Cerebellar cortex (tissue), 1 donor: ENCODE measurements at regions not wholly inside any gene's neighbourhood (a gene's known extent, or its start where the extent isn't known, plus 50 kb on each side); places are given as distances from the start of the nearest gene placed in this dataset.

Experiments used
- DNase-seq: peaks from one replicate; pipeline ENCODE4 v3.0.0-alpha.2; 2015; ENCODE audit warnings: low spot score

DNA sequence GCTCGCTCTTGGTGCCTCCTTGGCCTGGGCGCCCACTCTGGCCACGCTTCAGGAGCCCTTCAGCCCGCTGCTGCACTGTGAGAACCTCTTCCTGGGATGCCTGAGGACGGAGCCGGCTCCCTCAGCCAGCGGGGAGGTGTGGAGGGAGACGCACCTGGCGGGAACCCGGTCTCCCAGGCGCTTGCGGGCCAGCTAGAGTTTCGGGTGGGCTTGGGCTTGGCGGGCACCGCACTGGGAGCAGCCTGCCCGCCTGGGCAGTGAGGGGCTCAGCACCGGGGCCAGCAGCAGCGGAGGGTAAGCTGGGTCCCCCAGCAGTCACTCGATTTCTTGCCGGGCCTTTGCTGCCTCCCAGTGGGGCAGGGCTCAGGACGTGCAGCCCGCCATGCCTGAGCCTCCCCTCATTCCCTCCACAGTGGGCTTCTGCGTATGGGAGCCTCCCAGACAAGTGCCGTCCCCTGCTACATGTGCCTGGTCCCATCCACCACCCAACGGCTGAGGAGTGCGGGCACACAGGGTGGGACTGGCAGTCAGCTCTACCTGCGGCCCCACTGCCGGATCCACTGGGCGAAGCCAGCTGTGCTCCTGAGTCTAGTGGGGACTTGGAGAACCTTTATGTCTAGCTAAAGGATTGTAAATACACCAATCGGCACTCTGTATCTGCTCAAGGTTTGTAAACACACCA, 708.7 kb downstream of the VGLL3 start:
- DNase-seq, result no peak

DNA sequence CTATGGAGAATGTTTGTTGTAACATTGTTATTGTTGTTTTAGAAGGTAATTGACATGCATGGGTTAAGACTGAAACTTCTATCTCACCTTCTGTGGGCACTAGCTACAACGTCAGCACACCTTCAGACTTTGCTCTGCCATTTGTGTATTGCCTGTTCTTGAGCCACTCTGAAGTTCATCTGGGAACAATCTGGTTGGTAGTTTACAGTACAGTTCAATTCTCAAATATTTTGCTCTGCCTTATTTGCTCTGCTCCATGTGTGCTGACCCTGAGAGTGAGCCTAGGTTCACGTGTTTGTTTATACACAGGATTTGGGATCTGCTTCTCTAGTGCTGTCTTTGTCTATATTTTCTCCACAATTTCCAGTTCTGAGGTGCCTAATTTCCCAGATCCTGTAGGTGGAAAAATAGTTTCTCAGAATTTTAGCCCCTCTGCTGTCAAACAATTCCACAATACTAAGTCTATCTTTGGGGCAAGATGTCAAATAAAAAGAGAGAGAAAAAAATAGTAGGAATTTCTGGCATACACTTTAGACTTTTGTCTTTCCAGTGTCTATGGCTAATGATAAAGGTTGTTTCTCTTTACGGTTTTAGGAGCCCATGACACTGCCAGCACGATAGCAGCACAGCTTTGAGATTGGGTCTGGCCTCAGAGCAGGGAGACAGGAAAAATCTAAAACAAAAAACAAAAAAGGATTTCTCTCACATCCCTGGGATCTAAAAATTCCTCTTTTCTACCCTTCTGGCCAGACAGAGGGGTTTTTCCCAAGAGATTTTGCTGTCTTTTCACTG, 721.4 kb downstream of the VGLL3 start:
- DNase-seq, result no peak

- no peak for DNase-seq
Measured at GRCh38 chr3:86257955-86258641, 732.9 kb downstream of the VGLL3 start.

DNA sequence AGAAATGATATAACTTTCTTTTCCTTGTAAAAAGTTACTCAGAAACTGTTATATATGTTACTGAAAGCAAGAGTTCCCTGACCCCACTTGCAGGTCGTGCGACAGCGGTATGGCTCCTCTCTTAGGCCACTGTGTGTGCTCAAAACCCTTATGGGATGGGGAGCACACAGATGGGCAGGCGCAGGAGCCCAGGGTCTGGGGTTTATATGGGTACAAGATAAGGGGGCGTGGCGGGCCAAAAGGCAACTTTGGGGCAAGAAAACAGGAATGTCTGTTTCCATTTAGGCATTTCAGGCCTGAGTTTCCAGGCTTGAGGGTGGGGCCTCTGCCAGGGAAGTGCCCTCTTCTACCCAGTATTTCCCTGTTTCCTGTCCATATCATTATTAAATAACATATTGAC, 736.5 kb downstream of the VGLL3 start:
- DNase-seq, result no peak

DNA sequence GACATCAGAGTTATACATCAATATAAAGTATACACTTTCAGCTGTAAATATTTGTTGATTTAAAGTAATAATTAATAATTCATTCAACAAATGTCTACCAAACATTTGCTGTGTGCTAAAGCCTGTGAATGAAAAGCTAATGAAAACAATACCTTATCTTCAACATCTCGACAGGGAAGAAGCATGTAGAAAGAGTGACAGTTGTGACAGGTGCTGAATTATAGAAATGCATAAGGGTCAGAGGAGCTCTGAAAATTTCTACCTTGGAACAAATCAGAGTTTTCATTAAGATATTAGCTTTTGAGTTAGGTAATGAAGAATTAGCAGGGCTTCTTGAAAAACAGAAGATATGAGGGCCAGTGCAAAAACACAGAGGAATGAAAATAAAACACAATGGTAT, 739.2 kb downstream of the VGLL3 start:
- DNase-seq, result no peak

- no peak for DNase-seq
Measured at GRCh38 chr3:86249833-86250232, 741.1 kb downstream of the VGLL3 start.

DNA sequence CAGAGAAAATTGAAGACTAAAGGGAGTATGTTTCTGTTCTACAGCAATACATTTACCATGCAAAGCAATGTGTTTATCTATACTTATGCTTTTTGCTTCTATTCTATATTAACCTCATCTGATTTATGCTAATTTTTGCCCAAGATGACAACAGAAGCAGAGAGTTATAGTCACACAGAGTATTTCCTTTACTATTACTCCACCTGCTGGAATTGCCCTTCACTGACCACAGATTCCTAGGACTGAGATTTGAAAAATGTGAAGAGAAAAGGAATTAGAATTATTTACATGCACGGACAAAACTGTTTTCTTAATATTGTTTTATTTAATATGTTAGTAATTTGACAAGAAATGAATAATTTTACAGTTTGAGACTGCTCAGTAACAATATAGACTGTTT, 745.6 kb downstream of the VGLL3 start:
- DNase-seq, result peak; percentile 24

DNA sequence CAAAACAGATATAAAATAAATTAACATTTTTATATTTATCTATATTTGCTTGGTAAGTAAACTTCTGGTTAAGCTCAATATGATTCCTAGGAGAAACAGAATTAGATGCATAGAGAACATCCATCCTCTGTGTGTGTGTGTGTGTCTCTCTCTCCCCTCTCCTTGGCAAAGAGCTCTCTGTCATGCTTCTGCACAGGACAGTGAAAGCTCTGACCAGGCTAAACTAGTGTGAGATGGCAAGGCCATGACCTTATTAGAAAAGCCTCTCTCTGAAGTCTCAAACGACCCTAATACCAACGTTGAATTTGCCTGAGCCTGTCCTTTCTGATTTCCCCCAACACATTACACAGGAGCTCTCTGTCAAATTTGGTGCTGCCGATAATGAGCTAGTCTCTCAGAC, 746.0 kb downstream of the VGLL3 start:
- no peak for DNase-seq

DNA sequence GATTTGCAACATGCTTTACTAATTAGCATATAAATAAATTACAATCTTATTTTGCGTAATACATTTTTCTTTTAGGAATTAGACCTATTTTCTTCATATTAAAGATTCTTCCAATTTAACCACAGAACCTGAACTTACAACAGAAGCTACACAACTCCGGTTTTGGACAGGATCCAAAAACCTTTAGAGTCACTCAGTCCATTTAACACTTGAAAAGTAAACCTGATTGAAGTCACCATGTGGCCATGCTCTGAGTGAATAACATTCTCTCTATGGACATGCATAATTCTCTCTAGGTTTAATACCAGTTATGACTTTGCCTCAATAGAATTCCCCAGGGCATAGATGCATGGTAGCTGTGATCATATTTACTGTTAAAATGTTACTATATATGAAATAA, 751.0 kb downstream of the VGLL3 start:
- no peak for DNase-seq

DNA sequence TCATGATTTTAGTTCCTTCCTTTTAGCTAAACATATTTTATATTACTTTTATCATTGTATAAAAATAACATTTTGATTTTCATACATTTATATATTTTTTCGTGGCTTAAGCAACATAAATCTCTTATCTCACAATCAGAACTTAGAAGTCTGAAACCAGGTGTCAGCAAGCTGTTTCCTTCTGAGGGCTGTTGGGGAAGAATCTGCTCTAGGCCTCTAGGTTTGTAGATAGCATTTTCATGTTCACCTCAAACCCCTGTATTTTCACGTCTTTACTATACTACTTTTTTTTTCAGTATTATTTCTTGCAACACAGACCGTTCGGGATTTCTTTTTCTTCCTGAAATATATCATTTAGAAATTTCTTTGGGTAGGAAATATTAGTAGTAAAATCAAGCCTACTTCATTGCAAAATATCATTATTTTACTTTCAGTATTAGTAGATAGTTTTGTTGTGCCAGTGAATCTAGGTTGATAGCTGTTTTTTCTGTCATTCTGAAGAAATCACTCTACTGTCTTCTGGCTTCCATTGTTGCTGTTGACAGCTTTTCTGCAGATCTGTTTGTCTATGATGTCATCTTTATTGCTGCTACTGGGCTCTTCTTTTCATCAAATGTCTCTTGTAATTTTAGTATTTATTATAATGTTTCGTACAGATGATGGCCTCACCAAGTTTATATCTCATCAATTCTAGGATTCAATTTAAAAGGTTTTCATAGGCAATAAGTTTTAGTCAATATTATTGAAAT, 756.3 kb downstream of the VGLL3 start:
- DNase-seq, result no peak

- no peak for DNase-seq
Measured at GRCh38 chr3:86230762-86231161, 760.2 kb downstream of the VGLL3 start.

- no peak for DNase-seq
Measured at GRCh38 chr3:86229775-86230094, 761.2 kb downstream of the VGLL3 start.

DNA sequence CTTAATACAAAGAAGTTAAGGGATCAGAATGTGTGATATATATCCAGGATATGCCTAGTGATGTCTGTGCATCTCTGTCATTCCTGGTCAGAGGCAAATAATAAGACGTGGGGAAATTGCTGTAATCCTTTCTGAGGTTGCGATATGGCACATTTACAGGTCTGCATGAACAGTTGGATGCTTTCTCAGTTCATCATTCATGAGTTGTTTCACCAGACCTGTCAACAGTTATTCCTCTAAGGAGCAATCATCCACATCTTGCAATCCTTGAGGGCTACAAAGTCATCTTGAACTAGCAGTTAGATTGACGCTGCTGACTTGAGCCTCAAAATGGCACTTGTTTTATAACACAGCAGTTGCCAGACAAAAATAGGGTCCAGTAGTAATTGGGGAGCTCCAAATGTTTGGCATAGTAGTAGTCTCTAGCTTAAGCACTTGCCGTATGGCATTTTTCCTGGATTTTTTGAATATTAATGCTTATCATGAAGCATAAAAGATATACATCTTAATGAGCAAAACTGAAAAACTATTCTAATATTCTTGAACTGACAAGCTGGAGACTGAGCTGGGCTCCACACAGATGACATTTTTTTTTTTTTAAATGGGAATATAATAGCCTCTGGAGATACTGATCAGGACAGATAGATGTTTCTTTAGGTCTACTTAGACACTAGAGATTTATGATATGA, 761.7 kb downstream of the VGLL3 start:
- no peak for DNase-seq

GRCh38 chr3:86228101-86228500, 762.8 kb downstream of the VGLL3 start:
- no peak for DNase-seq

- DNase-seq, result no peak
Measured at GRCh38 chr3:86225461-86225860, 765.5 kb downstream of the VGLL3 start.

GRCh38 chr3:86221601-86222000, 769.3 kb downstream of the VGLL3 start:
- no peak for DNase-seq

GRCh38 chr3:86208772-86209171, 782.2 kb downstream of the VGLL3 start:
- DNase-seq, result no peak

DNA sequence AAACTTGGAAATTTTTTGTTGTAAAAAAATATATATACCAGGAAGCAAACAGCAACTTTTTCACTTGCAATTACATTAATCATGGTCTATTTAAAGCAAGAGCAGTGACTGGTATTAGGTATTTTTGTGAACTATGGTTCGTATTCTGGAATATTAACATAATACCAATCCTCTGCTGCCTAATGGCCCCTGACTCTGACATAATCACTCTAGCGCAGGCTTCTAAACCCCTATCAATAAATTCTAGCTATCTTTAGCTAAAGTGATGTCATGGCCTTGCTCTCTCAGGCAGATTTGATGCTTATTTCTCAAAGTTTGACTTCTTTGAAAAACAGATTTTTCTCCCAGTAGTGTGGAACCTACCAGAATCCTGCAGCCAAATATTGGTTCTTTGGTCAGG, 808.3 kb downstream of the VGLL3 start:
- no peak for DNase-seq

- no peak for DNase-seq
Measured at GRCh38 chr3:86180696-86181095, 810.3 kb downstream of the VGLL3 start.

- no peak for DNase-seq
Measured at GRCh38 chr3:86178095-86178494, 812.9 kb downstream of the VGLL3 start.

GRCh38 chr3:86176445-86176784, 814.5 kb downstream of the VGLL3 start:
- no peak for DNase-seq
